ENCODE measurements at regions not wholly inside any gene's neighbourhood (a gene's known extent, or its start where the extent isn't known, plus 50 kb on each side); places are given as distances from the start of the nearest gene placed in this dataset.

DNA sequence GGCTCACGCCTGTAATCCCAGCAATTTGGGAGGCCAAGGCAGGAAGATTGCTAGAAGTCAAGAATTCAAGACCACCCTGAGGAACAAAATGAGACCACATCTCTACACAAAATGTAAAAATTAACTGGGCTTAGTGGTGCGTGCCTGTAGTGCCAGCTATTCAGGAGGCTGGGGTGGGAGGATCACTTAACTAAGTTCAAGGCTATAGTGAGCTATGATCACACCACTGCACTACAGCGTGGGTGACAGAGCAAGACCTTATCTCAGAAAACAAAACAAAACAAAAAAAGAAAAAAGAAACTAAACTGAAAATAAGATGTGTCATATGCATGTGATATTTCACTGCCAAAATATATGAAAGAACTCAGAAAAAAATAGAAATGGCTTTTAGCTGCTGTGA, 243.3 kb upstream of the CCDC54 start:
- DNase-seq (ENCODE audit: extremely low read depth, low read depth), result no peak
- TF ChIP-seq CTCF (IDR thresholded peaks at IDR 0.05; ENCODE audit: low read depth, low read length), result no peak

DNA sequence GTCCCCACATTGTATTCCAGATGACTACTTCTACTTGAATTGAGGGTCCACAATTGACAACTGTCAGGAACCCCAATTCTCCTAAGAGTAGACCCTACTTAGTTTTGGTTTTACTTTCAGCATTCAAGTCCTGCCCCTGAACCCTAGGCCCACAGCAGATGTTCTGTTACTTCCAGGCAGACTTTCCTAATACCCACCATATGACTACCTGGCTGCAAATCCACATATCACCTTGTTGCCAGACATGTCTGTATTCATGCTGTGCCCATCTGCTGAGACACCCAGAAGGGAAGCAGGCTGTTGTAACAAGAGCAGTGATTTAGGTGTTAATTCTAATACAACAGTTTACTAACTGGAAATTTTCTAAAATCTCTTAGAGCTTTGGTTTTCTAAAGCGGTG, 235.1 kb upstream of the CCDC54 start:
- TF ChIP-seq CTCF (IDR thresholded peaks at IDR 0.05; ENCODE audit: low read depth, low read length), result no peak
- no peak for DNase-seq (ENCODE audit: extremely low read depth, low read depth)

- no peak for DNase-seq (ENCODE audit: extremely low read depth, low read depth)
- no peak for TF ChIP-seq CTCF (IDR thresholded peaks at IDR 0.05; ENCODE audit: low read depth, low read length)
Measured at GRCh38 chr3:107142786-107143575, 234.3 kb upstream of the CCDC54 start.

DNA sequence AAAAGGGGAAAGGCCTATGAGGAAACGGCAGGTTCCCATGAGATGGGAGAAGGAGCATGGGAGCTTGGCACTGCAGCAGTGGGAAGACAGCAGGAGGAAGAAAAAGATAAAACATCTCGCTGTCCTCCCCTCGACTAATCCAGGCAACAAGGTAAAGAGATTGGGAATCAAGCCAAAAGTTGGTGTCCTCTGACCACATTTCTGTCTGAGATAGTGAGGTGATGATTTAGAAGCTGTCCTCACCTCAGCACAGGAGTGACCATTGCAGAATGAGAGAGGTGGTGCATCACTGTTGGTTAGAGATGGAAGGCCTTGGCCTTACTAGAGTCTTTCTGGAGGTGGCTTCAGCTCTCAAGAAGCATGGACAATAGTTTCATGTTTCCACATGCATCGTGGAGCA, 226.6 kb upstream of the CCDC54 start:
- TF ChIP-seq CTCF (IDR thresholded peaks at IDR 0.05; ENCODE audit: low read depth, low read length), result no peak
- no peak for DNase-seq (ENCODE audit: extremely low read depth, low read depth)

DNA sequence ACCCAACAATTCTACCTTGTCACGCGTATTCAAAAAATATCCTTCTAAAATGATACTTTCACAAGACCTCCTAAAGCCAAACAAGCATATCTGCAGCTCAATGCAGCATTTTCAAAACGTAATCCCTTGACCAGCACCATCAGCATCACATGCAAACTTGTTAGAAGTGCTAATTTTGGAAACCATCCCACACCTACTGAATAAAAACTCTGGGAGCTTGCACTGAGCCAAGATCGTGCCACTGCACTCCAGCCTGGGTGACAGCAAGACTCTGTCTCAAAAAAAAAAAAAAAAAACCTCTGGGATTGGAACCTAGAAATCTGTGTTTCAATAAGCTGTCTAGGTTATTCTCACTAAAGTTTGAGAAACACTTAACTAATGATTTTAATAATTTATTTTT, 223.3 kb upstream of the CCDC54 start:
- TF ChIP-seq CTCF (IDR thresholded peaks at IDR 0.05; ENCODE audit: low read depth, low read length), result no peak
- DNase-seq (ENCODE audit: extremely low read depth, low read depth), result no peak

- TF ChIP-seq CTCF (IDR thresholded peaks at IDR 0.05; ENCODE audit: low read depth, low read length), result no peak
Measured at GRCh38 chr3:107172411-107172810, 204.8 kb upstream of the CCDC54 start.

DNA sequence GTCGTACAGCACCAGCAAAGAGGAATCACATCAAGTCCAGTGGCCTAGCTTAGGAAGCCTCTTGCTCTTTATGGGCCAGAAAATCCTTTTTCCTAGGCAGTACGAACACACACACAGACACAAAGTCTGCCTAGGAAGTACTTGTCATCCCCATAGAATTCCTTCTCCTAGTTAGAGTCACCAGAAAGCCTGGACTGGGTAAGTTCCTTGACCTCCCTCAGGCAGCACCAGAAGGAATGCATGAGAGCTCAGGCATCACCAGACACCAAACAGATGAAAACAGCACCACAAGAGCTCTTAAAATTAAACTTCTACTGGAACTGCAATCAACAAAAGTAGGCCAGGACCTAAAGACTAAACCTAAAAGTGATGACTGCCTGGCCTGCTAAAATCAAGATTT, 192.9 kb upstream of the CCDC54 start:
- TF ChIP-seq CTCF (IDR thresholded peaks at IDR 0.05; ENCODE audit: low read depth, low read length), result no peak
- DNase-seq (ENCODE audit: extremely low read depth, low read depth), result no peak

More at GRCh38 chr3:107172411-107172810, 204.8 kb upstream of the CCDC54 start:
- no peak for DNase-seq (ENCODE audit: extremely low read depth, low read depth)
